ENCODE measurements at regions not wholly inside any gene's neighbourhood (a gene's known extent, or its start where the extent isn't known, plus 50 kb on each side); places are given as distances from the start of the nearest gene placed in this dataset.

DNA sequence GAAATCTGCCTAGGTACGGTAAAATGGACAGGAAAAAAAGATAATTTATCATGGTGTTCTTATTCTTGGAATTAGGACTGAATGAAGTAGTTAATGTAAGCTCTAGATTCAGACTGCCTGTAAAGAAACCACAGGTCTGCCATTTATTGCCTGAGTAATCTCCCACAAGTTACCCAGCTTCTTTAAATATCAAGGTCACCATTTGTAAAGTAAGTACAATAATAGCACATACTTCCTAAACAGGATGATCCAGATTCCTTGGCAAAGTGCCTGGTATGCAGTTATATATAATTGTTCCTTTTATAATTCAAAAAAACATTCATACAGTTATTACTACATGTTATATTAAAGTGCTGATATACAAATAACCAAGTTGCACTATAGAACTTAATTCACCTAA lies 368.6 kb downstream of the HNRNPD start:
- no peak overlapping the region for H3K4me3 ChIP-seq
- H3K27ac ChIP-seq, result no peak overlapping the region
- no peaks in the 10 kb centered on the region for H3K36me3 ChIP-seq
- H3K9me3 ChIP-seq (replicated peaks), result no peaks in the 10 kb centered on the region
- no peaks in the 10 kb centered on the region for H3K4me1 ChIP-seq
- no peaks in the 10 kb centered on the region; the same call in 1 of the 2 replicates for H3K27me3 ChIP-seq
- no peak for DNase-seq

DNA sequence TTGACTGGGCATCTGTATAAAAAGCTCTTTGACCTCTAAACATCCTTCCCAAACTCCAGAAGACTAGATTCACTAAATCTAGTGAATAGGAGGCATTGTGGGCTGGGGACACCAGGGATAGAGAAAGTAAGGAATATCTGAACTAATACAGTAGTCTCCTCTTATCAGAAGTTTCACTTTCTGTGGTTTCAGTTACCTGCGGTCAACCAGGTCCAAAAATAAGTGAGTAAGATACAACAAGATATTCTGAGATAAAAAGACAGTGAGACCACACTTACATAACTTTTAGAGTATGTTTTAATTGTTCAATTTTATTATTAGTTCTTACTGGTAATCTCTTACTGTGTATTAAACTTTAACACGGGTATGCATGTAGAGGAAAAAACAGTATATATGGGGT lies 376.5 kb downstream of the HNRNPD start:
- Histone ChIP-seq H3K27ac (no peak overlapping the region), H3K9me3 (replicated peaks) (no peaks in the 10 kb centered on the region), H3K4me3 (no peak overlapping the region), H3K4me1 (no peaks in the 10 kb centered on the region), H3K27me3 (no peaks in the 10 kb centered on the region), H3K36me3 (no peaks in the 10 kb centered on the region)
- DNase-seq, result no peak

DNA sequence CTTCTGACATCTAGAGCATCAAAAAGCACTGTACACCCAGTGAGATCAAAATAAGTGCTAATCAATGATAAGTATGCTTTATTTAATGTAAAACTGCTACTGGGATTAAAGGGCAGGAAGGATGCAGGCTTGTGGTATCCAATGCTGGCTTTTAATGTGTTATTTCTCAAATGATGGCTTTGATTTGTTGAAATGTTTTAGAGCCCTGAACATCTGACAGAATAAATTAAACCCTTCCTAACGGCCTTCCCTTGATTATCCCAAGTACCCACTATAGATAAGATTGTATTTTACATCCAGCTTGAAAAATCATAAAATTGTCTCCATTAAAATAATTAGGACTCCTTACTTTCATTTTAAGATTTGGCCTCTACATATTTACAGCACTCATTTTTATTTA lies 382.9 kb downstream of the HNRNPD start:
- Histone ChIP-seq H3K27me3 (no peaks in the 10 kb centered on the region; the same call in 1 of the 2 replicates), H3K27ac (no peak overlapping the region), H3K4me3 (no peak overlapping the region), H3K4me1 (no peaks in the 10 kb centered on the region), H3K9me3 (replicated peaks) (no peaks in the 10 kb centered on the region), H3K36me3 (no peaks in the 10 kb centered on the region)
- DNase-seq, result no peak

DNA sequence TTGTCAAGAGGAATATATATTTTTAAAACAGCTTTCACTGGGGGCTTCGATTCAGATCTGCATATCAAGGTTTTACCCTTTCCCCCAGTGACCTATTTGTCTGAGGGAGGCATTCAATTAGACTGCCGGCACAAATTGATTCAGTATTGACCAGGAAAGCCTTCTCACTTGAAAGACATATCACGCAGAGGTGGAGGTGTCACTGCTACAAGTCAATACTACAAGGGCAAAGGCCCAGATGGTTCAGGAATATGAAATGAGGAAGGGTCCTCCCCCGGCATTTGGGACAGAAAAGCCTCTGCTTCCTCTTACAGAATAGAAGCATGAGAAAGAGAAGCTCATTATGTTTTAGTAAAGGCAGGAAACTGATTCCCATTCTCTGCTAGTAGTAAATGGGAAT lies 383.6 kb downstream of the HNRNPD start:
- Histone ChIP-seq H3K4me3 (no peak overlapping the region), H3K36me3 (no peaks in the 10 kb centered on the region), H3K27ac (no peak overlapping the region), H3K4me1 (no peaks in the 10 kb centered on the region), H3K9me3 (replicated peaks) (no peaks in the 10 kb centered on the region), H3K27me3 (no peaks in the 10 kb centered on the region; the same call in 1 of the 2 replicates)
- no peak for DNase-seq

DNA sequence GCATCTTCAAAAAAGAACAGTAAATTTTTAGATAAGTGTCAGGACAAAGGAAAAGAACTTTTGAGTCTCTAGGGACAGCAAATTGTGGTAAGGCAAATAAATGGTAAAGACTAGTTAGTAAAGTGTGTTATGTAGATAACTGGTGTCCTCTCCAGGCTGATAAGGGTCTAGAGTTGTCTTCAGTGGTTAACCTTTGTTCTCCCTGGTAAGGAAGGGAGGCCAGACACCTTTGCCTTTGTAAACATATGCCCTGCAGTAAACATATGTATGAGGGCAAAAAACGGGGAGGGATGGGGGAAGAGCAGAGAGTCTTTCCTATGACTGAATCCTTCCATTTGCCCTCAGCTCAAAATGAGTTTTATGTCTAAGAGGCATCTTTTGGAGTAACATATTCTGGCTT lies 384.6 kb downstream of the HNRNPD start:
- H3K4me3 ChIP-seq, result no peak overlapping the region
- H3K9me3 ChIP-seq (replicated peaks), result no peaks in the 10 kb centered on the region
- no peaks in the 10 kb centered on the region for H3K36me3 ChIP-seq
- no peaks in the 10 kb centered on the region for H3K4me1 ChIP-seq
- DNase-seq, result no peak
- H3K27me3 ChIP-seq, result no peaks in the 10 kb centered on the region; the same call in 1 of the 2 replicates
- no peak overlapping the region for H3K27ac ChIP-seq

DNA sequence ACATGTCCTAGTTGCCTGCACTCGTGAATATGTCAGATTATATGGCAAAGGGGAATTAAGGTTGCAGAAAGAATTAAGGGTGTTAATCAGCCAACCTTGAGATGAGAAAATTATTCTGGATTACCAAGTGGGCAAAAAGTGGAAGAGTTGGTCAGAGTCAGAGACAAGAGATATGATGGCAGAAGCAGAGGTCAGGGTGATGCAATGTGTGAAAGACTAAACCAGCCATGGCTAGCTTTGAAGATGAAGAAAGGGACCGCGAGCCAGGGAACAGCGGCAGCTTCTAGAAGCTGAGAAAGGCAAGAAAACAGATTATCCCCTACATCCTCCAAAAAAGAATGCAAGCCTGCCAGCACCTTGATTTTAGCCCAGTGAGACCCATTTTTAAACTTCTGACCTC lies 385.6 kb downstream of the HNRNPD start:
- DNase-seq, result no peak
- no peak overlapping the region for H3K27ac ChIP-seq
- H3K36me3 ChIP-seq, result no peaks in the 10 kb centered on the region
- H3K4me1 ChIP-seq, result no peaks in the 10 kb centered on the region
- H3K9me3 ChIP-seq (replicated peaks), result no peaks in the 10 kb centered on the region
- H3K4me3 ChIP-seq, result no peak overlapping the region
- no peaks in the 10 kb centered on the region; the same call in 1 of the 2 replicates for H3K27me3 ChIP-seq

DNA sequence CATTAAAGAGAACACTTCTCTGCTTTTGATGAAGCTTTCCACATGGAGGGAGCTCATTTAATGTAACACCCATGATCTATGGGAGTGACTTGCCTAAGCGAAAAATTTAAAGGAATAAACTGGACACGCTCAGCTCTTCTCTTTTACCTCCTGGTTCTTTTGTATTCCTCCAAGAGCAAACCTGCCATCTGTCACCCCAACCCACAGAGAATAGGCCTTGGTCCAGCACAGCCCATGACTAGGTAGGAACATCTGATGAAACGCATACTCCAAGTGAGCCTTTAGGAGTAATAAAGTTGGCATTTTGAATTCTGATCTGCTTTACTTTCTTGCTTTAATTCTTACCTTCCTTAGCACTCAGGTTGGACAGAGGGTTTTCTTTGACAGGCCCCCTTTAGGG lies 389.0 kb downstream of the HNRNPD start:
- H3K4me1 ChIP-seq, result no peaks in the 10 kb centered on the region
- H3K27ac ChIP-seq, result no peak overlapping the region
- no peak for DNase-seq
- H3K36me3 ChIP-seq, result no peaks in the 10 kb centered on the region
- no peak overlapping the region for H3K4me3 ChIP-seq
- no peaks in the 10 kb centered on the region for H3K27me3 ChIP-seq
- no peaks in the 10 kb centered on the region for H3K9me3 ChIP-seq (replicated peaks)

DNA sequence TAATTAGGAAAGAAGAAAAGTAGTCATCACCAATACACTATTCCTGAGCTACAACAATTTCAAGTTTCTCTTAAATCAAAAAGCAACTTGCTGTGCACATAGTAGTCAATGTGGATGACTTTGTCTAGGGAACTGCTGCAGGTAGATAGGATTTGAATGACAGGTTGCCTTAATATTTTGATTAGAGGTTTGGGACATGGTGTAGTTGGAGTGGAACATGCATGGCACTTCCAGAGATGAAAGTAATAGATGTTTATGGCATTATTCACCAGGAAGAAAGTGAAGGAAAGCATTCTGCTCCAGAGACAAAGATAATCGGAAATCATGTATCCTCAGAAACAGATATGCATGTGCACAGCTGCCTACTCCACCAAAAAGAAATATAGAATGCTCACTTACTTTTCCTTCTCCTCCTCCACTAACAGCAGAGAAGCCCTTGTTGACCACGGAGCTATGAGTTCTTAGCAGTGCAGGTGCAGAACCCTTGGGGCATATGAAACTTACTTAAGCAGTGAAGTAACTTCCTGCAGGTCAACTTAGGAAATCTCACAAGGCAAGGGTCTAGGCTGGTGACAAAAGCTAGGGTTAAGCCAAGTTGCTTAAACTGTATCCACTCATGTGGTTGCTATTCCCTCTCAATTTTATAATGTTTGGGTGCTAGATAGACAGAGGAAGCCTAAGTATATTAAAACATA lies 390.8 kb downstream of the HNRNPD start:
- H3K9me3 ChIP-seq (replicated peaks), result no peaks in the 10 kb centered on the region
- no peaks in the 10 kb centered on the region for H3K4me1 ChIP-seq
- no peak for DNase-seq
- H3K27ac ChIP-seq, result no peak overlapping the region
- 0 out of 2 replicates have a peak, but pooled peaks cover 2% of the 10 kb centered on the region for H3K27me3 ChIP-seq
- H3K4me3 ChIP-seq, result no peak overlapping the region
- no peaks in the 10 kb centered on the region for H3K36me3 ChIP-seq

DNA sequence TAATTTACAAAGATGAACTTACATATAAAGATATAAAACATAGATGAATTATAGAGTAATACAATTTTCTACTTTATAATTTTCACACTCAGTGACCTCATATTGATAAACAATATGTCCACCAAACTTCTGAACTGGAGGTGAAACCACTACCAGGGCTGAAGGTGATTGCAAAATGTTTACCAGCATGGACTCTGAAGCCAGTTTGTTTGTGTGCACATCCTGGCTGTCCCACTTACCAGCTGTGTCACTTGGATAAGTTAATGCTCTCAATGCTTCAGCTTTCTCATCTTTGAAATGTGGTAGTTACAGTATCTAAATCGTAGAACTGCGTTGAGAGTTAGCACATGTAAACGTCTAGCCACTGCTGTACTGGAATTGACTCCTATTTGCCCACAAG lies 392.6 kb downstream of the HNRNPD start:
- H3K27me3 ChIP-seq, result 0 out of 2 replicates have a peak, but pooled peaks cover 2% of the 10 kb centered on the region
- no peak overlapping the region for H3K27ac ChIP-seq
- H3K36me3 ChIP-seq, result no peaks in the 10 kb centered on the region
- H3K9me3 ChIP-seq (replicated peaks), result no peaks in the 10 kb centered on the region
- H3K4me1 ChIP-seq, result no peaks in the 10 kb centered on the region
- H3K4me3 ChIP-seq, result no peak overlapping the region
- no peak for DNase-seq

DNA sequence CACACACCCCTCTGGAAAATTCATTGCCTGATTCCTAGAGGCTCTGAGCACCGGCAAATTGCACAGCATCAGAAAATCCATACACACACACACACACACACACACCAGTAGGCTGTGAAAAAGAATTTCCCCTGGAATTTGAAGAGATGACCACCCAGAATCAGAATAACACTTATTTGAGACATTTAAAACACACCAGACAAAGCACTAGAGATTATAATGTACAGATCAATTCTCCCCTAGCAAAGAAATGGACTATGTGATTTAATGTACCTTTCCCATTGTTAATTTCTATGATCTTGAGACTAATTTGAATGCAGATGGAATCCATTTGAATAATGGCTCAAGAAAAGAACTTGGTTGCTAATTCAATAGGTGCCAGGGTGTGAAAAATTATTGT lies 399.3 kb downstream of the HNRNPD start:
- no peak for DNase-seq
- Histone ChIP-seq H3K27me3 (peaks cover 9% of the 10 kb centered on the region; the same call in 1 of the 2 replicates), H3K9me3 (replicated peaks) (no peaks in the 10 kb centered on the region), H3K36me3 (no peaks in the 10 kb centered on the region), H3K4me1 (no peaks in the 10 kb centered on the region), H3K27ac (no peak overlapping the region), H3K4me3 (no peak overlapping the region)

DNA sequence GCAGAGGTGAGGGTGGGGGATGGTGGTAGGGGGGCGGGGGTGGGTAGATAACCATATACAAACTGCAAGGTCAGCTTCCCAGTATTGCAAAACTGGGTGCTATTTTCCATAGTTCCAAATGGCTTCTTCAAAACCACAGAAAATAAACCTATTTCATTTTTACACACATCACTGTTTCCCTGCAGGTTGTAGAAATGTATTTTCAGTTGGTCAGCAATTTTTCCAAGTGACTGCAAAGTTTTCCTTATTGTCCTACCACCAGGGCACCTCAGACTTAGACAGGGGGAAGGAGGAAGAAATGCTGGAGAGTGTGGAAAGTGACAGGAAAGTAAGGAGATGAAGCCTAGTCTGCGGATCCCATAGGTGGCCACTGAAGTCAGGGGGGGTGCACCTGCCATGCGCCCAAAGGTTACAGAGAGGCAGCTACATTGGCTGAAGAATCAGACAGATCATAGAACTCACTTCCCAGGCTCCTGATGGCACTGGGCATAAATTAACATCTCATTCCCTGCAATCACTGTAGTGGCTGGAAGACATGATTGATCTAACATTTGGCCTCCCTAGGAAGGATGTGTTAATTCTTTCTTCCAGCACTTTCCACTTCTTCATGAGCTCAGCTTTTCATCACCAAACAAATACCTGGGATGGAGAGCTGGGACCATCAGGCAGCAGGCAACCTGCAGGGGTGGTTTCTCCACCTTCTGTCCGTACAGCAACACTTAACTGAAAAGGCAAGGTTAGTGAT lies 402.0 kb downstream of the HNRNPD start:
- DNase-seq, result no peak
- Histone ChIP-seq H3K4me3 (no peak overlapping the region), H3K36me3 (no peaks in the 10 kb centered on the region), H3K27ac (no peak overlapping the region), H3K4me1 (no peaks in the 10 kb centered on the region), H3K9me3 (replicated peaks) (no peaks in the 10 kb centered on the region), H3K27me3 (peaks cover 8% of the 10 kb centered on the region; the same call in 1 of the 2 replicates)

DNA sequence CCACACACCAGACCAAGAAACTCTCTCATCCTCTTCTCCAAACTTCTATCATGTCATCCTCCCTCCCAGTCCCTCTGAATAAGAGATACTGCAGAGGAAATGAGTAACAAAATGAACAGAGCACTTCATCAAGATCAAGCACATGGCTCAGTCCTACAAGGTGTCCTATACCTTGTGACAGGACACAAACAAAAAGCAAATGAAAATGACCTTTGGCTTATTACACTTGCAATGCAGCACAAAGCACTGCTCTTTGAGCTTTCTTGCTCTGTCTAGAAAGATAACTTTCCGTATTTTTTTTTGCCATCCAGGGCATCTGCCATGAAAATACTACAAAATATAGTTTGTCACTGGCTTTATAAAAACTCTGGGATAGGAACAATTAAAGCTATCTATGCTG lies 402.7 kb downstream of the HNRNPD start:
- no peak for DNase-seq
- no peak overlapping the region for H3K4me3 ChIP-seq
- no peak overlapping the region for H3K27ac ChIP-seq
- no peaks in the 10 kb centered on the region for H3K4me1 ChIP-seq
- no peaks in the 10 kb centered on the region for H3K36me3 ChIP-seq
- no peaks in the 10 kb centered on the region for H3K9me3 ChIP-seq (replicated peaks)
- H3K27me3 ChIP-seq, result peaks cover 11% of the 10 kb centered on the region; the same call in 1 of the 2 replicates

DNA sequence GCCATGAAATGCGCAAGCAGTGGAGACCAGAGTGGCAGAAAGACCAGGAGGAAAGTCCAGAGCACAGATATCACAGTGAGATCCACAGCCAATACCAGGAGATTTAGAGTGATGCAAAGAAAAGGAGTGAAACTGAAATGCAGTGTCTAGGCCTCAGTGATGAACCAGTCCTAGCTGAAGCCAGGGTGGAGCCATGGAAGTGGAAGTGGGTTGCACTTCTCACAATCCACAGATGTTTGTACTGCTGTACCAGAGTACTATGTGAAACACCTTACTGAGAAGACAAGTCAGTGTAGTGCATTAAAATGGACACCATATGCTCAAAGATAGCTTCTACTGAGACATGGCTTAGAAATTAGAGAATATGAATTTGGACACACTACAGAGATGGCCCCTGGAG lies 403.3 kb downstream of the HNRNPD start:
- H3K9me3 ChIP-seq (replicated peaks), result no peaks in the 10 kb centered on the region
- DNase-seq, result no peak
- peaks cover 11% of the 10 kb centered on the region; the same call in 1 of the 2 replicates for H3K27me3 ChIP-seq
- no peak overlapping the region for H3K27ac ChIP-seq
- no peaks in the 10 kb centered on the region for H3K4me1 ChIP-seq
- no peak overlapping the region for H3K4me3 ChIP-seq
- no peaks in the 10 kb centered on the region for H3K36me3 ChIP-seq

DNA sequence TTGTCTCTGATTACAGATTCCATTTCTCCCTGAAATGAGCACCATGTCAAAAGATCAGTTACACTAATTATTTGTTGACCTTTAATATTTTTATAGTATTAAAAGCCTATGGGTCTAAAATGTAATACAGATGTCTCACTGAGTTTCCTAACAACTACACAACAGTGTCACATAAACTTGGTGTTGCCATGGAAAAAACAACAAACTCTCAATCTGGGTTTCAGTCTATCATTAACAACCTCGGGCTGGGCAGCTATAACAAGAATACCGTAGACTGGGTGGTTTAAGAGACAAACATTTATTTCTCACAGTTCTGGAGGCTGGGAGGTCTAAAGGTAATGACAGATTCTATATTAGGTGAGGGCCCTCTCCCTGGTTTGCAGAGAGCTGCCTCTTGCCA lies 407.1 kb downstream of the HNRNPD start:
- no peak for DNase-seq
- no peak overlapping the region for H3K4me3 ChIP-seq
- H3K27ac ChIP-seq, result no peak overlapping the region
- no peaks in the 10 kb centered on the region for H3K4me1 ChIP-seq
- no peaks in the 10 kb centered on the region for H3K36me3 ChIP-seq
- H3K9me3 ChIP-seq (replicated peaks), result no peaks in the 10 kb centered on the region
- H3K27me3 ChIP-seq, result 0 out of 2 replicates have a peak, but pooled peaks cover 4% of the 10 kb centered on the region

DNA sequence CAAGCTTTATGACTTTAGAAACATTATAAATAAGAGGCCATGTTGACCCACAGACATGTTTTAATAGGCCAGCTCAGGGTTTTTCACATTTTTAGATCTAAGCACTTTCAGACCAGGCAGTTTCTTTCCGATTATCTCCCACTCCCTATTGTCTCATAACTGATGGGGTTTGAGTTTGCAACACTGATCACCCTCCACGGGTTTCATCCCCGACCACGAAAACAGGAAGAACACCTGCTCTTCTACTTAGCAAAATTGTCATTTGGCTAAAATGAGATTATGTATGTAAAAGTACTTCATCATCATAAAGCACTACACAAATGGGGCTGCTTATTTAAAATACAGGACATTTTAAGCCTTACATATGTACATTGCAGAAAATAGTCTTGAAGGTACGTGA lies 407.9 kb downstream of the HNRNPD start:
- Histone ChIP-seq H3K27me3 (0 out of 2 replicates have a peak, but pooled peaks cover 4% of the 10 kb centered on the region), H3K4me1 (no peaks in the 10 kb centered on the region), H3K9me3 (replicated peaks) (no peaks in the 10 kb centered on the region), H3K4me3 (no peak overlapping the region), H3K27ac (no peak overlapping the region), H3K36me3 (no peaks in the 10 kb centered on the region)
- DNase-seq, result no peak
